Muscle of back (tissue), 3 donors: ENCODE measurements at regions not wholly inside any gene's neighbourhood (a gene's known extent, or its start where the extent isn't known, plus 50 kb on each side); places are given as distances from the start of the nearest gene placed in this dataset.
"Not testable (repeated sequence)": the region's sequence is repeated elsewhere in the genome, so short reads cannot be mapped to it uniquely, and the experiment has no call there.

Experiments
- DNase-seq, 3 donors: peaks; one replicate each; pipeline versions ENCODE4 v3.0.0 to v3.0.0-alpha.2; 2013

DNA sequence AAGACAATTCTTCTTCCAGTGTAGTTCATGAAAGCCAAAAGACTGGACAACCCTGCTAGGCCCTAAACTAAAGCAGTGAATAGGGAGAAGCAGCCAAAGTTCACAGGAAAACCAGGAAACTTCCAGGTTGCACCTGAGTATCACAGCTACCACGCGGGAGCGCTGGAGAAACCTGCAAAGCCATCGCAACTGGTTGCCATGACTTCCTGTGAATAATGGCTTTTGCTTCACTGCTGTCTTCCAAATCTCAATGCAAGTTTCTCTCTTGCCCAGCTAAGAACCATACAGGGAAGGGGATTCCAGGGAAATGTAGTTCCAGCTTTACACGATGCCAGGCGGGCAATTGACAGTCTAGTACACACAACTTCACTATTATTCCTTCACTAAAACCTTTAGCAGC is 114.1 kb downstream of the GXYLT1 start:
- no peak for DNase-seq

- no peak for DNase-seq
Measured at GRCh38 chr12:42027546-42027945, 117.1 kb downstream of the GXYLT1 start.

DNA sequence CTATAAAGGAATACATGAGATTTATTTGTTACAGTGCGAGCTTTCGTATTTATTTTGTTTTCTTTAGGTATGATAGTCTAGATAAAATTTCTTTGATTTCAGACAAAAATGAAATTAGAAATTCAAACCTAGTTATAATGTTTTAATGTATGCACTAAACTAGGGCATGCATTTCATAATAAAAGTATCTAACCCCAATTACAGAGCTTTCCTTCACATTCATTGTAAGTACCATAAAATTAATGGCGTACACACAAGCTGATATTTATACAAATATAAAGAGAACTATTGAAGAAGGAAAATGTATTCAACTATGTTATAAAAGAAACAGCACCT is 120.2 kb downstream of the GXYLT1 start:
- no peak for DNase-seq

DNA sequence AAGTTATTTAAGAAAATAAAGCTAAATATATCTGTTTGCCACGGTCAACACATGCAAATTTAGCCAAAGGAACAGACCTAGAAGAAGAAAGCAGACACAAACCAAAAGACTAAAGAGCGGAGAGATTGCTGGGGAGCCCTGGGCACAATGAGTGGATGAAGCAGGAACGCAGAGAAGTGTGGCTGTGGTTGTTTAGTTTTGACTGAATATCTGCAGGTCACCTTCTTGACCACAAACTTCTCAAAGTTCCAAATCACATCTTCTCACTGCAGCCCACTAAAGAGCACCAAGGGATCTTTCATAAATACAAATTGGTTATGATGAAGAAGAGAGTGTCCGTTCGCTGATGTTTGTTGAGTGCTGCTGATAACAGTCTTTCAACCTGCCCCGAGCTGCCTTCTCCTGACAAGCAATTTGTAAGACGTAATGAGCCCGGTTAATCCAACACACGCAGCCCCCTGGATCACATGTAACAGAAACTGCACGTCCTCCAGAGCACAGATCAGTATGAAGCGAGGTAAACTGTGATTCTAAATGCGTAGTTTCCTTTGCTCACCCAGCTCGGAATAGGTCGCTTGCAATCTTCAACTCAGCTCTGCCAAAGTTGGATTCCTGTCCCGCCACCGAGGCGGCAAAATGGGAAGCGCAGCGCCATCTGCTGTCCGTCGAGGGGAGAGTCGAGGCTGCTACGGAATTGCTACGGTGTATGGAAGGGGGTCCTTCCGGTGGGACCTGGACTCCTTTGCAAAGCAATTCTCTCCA is 120.8 kb downstream of the GXYLT1 start:
- peak; percentile 71 to 92 (median 90) for DNase-seq

GRCh38 chr12:42021937-42022336 is 122.7 kb downstream of the GXYLT1 start:
- DNase-seq, result not testable (repeated sequence)

GRCh38 chr12:42021469-42021868 is 123.2 kb downstream of the GXYLT1 start:
- peak in 1 of 3 donors; percentile 31 for DNase-seq

DNA sequence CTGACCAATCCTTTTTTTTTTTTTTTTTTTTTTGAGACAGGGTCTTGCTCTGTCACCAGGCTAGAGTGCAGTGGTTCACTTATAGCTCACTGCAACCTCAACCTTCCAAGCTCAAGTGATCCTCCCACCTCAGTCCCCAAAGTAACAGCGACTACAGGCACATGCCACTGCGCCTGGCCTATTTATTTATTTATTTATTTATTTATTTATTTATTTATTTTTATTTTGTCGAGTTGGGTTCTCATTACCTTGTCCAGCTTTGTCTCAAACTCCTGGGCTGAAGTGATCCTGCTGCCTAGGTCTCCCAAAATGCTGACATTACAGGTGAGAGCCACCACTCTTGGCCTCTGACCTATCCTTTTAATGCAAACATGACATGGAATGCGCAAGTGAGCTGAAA is 124.4 kb downstream of the GXYLT1 start:
- DNase-seq, result no peak

GRCh38 chr12:42019746-42020145 is 124.9 kb downstream of the GXYLT1 start:
- no peak for DNase-seq

- DNase-seq, result peak in 1 of 3 donors; percentile 23
Measured at GRCh38 chr12:42017051-42017450, 127.6 kb downstream of the GXYLT1 start.

- peak; percentile 17 to 44 (median 26) for DNase-seq
Measured at GRCh38 chr12:42015051-42015461, 129.6 kb downstream of the GXYLT1 start.

DNA sequence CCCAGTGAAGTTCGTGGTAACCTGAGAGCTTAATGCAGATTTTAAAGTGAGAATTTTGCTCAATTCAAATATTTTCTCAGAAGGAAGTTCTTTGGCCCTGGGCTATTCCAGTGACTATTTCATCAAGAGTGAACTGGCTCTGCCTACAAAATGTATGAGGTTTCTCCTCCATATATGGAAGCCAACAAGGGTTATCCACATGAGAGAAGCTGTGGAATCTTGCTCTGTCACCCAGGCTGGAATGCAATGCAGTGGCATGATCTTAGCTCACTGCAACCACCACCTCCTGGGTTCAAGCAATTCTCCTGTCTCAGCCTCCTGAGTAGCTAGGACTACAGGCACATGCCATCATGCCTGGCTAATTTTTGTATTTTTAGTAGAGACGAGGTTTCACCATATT is 132.2 kb downstream of the GXYLT1 start:
- not testable (repeated sequence) for DNase-seq

- no peak for DNase-seq
Measured at GRCh38 chr12:42010715-42011114, 134.0 kb downstream of the GXYLT1 start.

DNA sequence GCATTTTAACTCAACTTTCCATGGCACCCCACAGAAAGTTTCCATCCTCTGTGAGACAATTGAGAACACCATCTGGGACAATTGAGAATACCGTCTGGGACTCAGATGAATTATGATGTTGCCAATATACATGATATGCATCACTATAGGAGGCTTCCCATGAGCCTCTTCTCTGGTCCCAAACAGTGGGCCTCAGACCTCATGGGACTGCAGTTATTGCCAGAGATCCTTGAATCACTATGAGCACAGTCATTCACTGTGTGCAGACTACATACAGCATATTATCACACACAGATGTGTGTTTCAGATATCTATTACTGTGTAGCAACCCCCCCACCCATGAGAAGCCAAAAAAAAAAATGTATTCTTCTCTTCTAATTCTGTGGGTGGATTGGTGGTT is 134.4 kb downstream of the GXYLT1 start:
- DNase-seq, result no peak

DNA sequence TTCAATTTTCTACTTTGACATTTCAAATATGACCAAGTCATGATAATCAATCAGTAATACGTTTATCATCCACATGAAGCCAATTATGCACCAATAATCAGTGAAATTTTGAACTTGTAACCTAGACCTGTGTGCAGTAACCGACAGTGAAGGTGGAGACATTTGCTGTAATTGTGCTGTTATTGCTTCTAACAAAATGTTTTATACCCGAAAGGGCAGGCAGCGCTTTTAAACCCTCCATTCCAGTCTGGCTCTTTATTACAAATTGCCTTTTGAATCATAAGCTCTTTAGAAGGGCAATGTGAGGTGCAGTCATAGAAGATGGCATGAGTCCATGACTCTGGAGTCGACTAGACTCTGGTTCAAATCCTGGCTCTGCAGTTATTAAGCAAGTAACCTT is 135.7 kb downstream of the GXYLT1 start:
- DNase-seq, result no peak

- DNase-seq, result no peak
Measured at GRCh38 chr12:42003031-42003430, 141.6 kb downstream of the GXYLT1 start.

GRCh38 chr12:42002563-42002962 is 142.1 kb downstream of the GXYLT1 start:
- no peak for DNase-seq

DNA sequence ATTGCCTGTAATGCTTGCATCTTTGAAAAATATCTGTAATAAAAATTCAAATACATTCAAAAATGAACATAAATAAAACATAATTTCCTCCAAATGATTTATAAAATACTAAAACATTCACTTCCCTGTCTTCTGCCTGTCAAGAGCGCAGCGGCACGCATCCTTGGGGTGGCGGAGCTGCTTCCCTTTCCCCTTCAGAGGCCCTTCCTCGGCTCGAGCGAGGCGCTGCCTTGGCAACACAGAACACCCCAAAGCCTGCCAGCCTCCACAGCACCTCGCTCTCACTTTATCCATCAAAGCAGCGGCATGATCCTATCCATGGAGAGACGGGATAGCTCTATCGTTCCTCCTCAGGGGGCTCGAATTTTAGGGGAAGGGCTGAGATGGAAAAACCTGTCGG is 146.2 kb downstream of the GXYLT1 start:
- DNase-seq, result no peak

- no peak for DNase-seq
Measured at GRCh38 chr12:41993283-41993682, 151.4 kb downstream of the GXYLT1 start.

DNA sequence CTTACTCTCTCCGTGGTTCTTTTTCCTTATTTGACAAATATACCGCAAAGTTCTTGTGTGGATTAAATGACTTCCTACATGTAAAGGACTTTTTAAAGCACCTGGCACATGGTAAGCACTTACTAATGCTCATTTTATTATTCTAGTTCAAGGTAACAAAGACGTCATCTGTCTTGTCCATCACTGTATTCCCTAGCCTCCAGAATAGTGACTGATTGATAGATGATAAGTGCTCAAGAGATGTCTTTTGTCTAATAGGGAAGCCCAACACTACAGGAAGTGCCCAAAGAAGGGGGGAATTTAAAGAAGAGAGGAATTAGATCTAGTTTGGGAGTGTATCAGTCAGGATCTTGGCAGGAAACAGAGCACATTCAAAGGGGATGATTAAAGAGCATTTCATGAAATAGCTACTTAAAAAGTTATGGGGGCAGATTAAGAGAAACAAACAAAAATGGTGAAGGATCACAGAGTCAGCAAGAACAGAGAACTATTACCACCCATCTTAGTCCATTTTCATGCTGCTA is 151.9 kb downstream of the GXYLT1 start:
- no peak for DNase-seq

GRCh38 chr12:41992022-41992421 is 152.7 kb downstream of the GXYLT1 start:
- no peak for DNase-seq

GRCh38 chr12:41988715-41989114 is 156.0 kb downstream of the GXYLT1 start:
- DNase-seq, result no peak

DNA sequence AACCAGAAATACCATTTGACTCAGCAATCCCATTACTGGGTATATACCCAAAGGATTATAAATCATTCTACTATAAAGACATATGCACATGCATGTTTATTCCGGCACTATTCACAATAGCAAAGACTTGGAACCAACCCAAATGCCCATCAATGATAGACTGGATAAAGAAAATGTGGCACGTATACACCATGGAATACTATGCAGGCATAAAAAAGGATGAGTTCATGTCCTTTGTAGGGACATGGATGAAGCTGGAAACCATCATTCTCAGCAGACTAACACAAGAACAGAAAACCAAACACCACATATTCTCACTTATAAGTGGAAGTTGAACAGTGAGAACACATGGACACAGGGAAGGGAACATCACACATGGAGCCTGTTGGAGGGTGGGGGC is 158.2 kb downstream of the GXYLT1 start:
- DNase-seq, result not testable (repeated sequence)

GRCh38 chr12:41983856-41984255 is 160.8 kb downstream of the GXYLT1 start:
- no peak for DNase-seq

GRCh38 chr12:41983394-41983793 is 161.3 kb downstream of the GXYLT1 start:
- DNase-seq, result no peak
